ENCODE measurements at regions not wholly inside any gene's neighbourhood (a gene's known extent, or its start where the extent isn't known, plus 50 kb on each side); places are given as distances from the start of the nearest gene placed in this dataset.

GRCh38 chr20:51154708-51155690 lies 132.1 kb upstream of the KCNG1 start:
- no peak overlapping the region for H3K4me3 ChIP-seq
- WGBS, 3 donors: 75 to 83% (median 76%) methylated on average over 19 of the region's 19 CpGs
- DNase-seq: no peak
- TF ChIP-seq CTCF (IDR thresholded peaks at IDR 0.05): no peak
- H3K27me3 ChIP-seq (ENCODE audit: insufficient read depth in 3 of 3, low read length in 2 of 3): peaks cover 0 to 5% (median 0%) of the 10 kb centered on the region in 3 donors
- no peaks in the 10 kb centered on the region for H3K36me3 ChIP-seq (ENCODE audit: insufficient read depth in 1 of 2, low read depth in 1 of 2)
- no peak for ATAC-seq
- no peak overlapping the region for H3K27ac ChIP-seq
- no peaks in the 10 kb centered on the region for H3K4me1 ChIP-seq
- intact Hi-C loops (cut with DNase I): no loop called here
- H3K9me3 ChIP-seq: no peaks in the 10 kb centered on the region

- no peaks in the 10 kb centered on the region for H3K36me3 ChIP-seq (ENCODE audit: insufficient read depth in 1 of 2, low read depth in 1 of 2)
- peaks cover 0 to 5% (median 0%) of the 10 kb centered on the region in 3 donors for H3K27me3 ChIP-seq (ENCODE audit: insufficient read depth in 3 of 3, low read length in 2 of 3)
- TF ChIP-seq CTCF (IDR thresholded peaks at IDR 0.05): no peak
- intact Hi-C loops (cut with DNase I): no loop called here
- DNase-seq (no peak), ATAC-seq (no peak)
- H3K4me3 ChIP-seq: no peak overlapping the region
- H3K4me1 ChIP-seq: no peaks in the 10 kb centered on the region
- no peaks in the 10 kb centered on the region for H3K9me3 ChIP-seq
- WGBS, 3 donors: 58 to 77% (median 58%) methylated on average over 6 of the region's 6 CpGs
- H3K27ac ChIP-seq: no peak overlapping the region
These were observed 131.2 kb upstream of the KCNG1 start for GRCh38 chr20:51153867-51154707.

- ATAC-seq: no peak
These were observed 126.0 kb upstream of the KCNG1 start for GRCh38 chr20:51148941-51149340.

GRCh38 chr20:51144476-51144875 lies 121.6 kb upstream of the KCNG1 start:
- Histone ChIP-seq H3K4me1 (no peaks in the 10 kb centered on the region), H3K4me3 (no peak overlapping the region), H3K36me3 (ENCODE audit: insufficient read depth in 1 of 2, low read depth in 1 of 2) (no peaks in the 10 kb centered on the region), H3K27me3 (ENCODE audit: insufficient read depth in 3 of 3, low read length in 2 of 3) (peaks cover 0 to 8% (median 2%) of the 10 kb centered on the region in 3 donors), H3K9me3 (no peaks in the 10 kb centered on the region), H3K27ac (no peak overlapping the region)
- ATAC-seq: no peak
- no peak for TF ChIP-seq CTCF (IDR thresholded peaks at IDR 0.05)
- DNase-seq: no peak
- intact Hi-C loops (cut with DNase I): no loop called here
- WGBS, 3 donors: 23 to 26% (median 24%) methylated on average over 5 of the region's 5 CpGs

More at GRCh38 chr20:51148941-51149340, 126.0 kb upstream of the KCNG1 start:
- Histone ChIP-seq H3K9me3 (no peaks in the 10 kb centered on the region), H3K27me3 (ENCODE audit: insufficient read depth in 3 of 3, low read length in 2 of 3) (peaks cover 0 to 7% (median 0%) of the 10 kb centered on the region in 3 donors), H3K27ac (no peak overlapping the region), H3K4me1 (no peaks in the 10 kb centered on the region), H3K36me3 (ENCODE audit: insufficient read depth in 1 of 2, low read depth in 1 of 2) (no peaks in the 10 kb centered on the region), H3K4me3 (no peak overlapping the region)
- no peak for DNase-seq
- TF ChIP-seq CTCF (IDR thresholded peaks at IDR 0.05): no peak
- 90 to 97% (median 92%) methylated on average over 2 of the region's 2 CpGs for WGBS, 3 donors
- intact Hi-C loops (cut with DNase I): no loop called here
